Kasumi-1 (cell line): ENCODE measurements at regions not wholly inside any gene's neighbourhood (a gene's known extent, or its start where the extent isn't known, plus 50 kb on each side); places are given as distances from the start of the nearest gene placed in this dataset.

Experiments used
- DNase-seq, 2 experiments: peaks; one replicate each; lab custom pipeline; 2025; lab: John Stamatoyannopoulos, UW

- DNase-seq = no peak
These were observed 74.3 kb upstream of the SALL3 start for GRCh38 chr18:78905334-78905733.

DNA sequence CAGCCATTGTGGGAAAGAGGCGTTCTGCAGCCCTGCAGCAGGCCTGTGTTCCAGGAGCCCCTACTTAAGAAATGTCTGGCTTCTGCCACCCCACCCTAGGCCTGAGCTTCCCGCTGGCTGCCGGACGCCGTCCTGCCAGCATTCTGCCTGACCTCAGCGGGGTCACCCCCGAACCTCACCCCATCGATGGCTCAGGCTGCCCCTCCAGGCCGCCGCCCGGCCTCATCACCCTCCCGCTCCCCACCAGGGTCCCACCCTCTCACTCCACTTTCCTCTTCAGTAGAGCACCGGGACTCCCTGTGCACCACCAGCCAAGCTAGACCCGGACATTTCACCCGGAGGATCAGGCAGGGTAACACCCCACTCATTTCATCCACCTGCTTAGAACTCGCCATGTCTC lies 73.6 kb upstream of the SALL3 start:
- DNase-seq = no peak

GRCh38 chr18:78908462-78909260 lies 71.0 kb upstream of the SALL3 start:
- no peak for DNase-seq

DNA sequence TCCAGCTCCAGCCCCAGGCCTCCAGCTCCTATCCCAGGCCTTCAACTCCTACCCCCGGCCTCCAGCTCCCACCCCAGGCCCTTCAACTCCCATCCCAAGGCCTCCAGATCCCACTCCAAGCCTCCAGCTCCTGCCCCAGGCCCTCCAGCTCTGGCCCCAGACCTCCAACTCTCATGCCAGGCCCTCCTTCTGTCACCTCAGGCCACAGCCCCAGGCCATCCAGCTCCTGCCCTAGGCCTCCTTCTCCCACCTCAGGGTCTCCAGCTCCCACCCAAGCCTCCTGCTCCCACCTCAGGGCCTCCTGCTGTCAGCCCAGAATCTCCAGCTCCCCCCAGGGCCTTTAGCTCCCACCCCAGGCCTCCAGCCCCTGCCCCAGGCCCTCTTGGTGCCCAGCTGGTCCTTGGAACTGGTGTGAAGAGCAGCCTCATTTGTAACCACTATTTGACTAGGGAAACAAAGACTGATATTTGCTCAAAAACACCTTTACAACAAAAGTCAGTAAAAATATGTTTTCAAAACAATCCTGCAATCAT lies 67.8 kb upstream of the SALL3 start:
- no peak for DNase-seq

DNA sequence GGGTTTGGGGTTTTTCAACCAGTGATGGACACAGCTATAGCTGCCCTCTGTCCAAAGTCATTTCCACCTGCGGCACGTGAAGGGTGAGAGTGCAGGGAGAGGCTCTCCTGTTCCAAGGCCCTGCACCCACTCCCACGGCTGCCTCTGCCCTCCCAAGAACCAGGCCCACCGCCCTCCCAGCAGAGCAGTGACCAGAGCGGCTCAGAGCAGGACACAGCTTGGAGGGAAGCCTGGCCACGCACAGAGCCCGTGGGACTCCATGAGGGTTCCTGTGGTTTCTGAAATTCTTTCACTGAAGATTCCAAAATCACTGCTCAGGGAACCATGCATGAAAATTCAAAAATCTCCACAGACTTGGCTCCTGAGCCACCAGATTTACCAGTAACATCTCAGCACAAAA lies 67.3 kb upstream of the SALL3 start:
- no peak for DNase-seq

GRCh38 chr18:78912844-78913243 lies 66.8 kb upstream of the SALL3 start:
- DNase-seq = no peak

- no peak for DNase-seq
These were observed 66.2 kb upstream of the SALL3 start for GRCh38 chr18:78913395-78913794.

DNA sequence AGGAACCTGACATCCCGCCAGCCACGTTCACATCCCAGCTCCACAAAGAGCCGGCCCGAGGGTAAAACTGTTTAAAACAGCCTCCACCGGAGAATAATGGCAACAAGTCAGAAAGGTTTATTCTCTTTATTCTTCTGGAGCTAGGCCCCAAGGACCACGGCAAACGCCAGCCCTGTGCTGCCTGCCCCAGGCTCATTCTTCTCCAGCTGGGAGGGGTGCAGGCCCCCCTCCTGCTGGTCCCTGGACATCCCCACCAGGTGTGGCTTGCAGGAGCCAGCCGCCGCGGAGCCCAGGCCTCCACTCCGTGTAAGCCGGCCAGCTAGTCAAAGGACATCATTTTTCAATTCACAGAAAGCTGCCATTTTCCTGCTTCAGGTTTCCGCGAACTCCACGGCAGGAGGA lies 65.8 kb upstream of the SALL3 start:
- no peak for DNase-seq

DNA sequence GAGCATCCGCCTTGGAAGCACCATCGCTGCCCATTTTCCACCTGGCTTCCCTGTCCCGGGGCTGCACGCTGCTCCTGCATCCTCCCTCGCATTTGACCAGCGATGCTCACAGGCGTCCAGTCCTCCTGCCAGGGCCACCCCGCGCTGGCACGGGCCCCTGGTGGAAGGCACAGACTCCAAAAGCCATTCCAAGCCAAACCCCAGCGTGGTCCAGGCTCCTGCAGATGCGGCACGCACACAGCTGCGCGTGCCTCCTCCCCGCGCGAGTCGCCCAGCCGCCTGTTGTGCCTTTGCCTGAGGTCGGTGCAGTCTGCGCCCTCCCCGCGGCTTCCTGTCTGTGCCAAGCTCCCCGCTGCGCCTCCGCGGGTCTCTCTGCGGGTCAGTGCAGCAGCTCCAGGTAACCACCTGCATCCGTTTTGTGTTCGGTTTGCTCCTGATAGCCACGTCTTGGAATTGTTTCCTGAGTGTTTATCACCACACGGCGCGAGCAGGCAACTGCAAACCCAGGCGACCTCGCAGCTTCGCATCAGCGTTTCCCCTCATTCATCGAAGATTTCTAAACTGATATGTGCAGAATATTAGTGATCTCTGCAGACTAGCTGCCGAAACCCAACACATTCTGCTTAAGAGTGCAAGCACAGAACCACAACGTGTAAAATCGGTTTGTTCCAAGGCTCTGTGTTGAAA lies 65.2 kb upstream of the SALL3 start:
- no peak for DNase-seq

GRCh38 chr18:78915446-78916008 lies 64.1 kb upstream of the SALL3 start:
- no peak for DNase-seq

- DNase-seq = no peak
These were observed 60.9 kb upstream of the SALL3 start for GRCh38 chr18:78918707-78919106.

DNA sequence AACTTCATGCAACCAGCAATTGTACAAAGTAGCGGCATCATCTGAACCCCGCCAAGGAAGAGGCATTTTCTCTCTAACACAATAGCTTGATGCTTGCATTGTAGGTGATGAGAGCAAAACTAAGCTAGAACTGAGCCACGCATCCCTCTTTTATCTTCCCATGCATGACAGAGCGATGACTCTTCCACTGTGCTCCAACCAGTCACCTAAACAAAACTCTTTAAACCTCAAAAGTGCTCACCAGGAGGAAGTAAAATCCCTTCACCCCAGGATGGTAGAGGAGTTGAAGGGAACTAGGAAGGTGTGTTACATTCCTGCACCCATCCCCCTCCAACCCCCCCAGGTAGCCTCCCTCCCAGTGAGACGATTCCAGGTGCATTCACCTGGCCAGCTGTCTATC lies 59.7 kb upstream of the SALL3 start:
- no peak for DNase-seq

DNA sequence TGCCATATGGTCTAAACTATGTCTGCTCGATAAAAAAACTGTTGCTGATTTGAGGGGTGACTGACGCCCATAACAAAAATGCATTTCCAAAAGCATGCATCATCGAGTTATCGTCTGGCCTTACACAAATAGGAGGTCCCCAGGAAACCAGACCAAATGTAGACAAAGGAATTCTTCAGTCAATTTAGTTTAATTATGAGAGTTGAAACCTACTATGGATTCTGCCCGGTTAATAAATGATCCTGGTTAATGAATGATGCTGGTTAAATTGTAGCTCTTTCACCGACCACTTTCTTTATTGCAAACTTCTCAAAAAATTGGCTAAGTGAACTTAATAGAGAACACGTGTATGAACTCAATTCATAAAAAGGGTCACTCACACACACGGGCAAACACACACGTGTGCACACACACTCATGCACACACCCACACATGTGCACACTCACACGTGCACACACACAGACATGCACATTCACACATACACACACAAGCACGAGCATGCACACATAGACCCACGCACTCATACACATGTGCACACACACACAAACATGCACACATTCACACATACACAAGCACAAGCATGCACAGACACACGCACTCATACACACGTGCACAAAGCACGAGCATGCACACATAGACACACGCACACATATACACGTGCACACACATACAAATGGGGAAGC lies 59.0 kb upstream of the SALL3 start:
- DNase-seq = no peak

DNA sequence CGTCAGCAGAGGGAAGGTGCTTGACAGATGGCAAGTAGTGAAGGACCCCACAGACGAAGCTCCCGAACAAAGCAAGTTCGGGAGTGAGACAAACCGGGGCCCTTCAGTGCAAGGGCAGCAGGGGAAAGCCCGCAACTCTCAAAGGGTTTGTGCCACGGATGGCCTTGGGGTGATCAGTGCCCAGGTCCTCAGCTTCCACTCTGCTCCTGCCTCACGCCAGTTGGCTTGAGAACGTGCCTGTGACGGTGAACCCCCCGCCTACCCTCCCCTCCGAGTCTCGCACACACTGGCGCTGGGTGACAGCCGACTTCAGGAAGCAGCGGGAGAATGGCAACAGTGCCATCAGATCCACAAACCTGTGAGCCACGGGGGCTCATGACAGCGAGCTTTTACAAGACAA lies 56.8 kb upstream of the SALL3 start:
- no peak for DNase-seq

DNA sequence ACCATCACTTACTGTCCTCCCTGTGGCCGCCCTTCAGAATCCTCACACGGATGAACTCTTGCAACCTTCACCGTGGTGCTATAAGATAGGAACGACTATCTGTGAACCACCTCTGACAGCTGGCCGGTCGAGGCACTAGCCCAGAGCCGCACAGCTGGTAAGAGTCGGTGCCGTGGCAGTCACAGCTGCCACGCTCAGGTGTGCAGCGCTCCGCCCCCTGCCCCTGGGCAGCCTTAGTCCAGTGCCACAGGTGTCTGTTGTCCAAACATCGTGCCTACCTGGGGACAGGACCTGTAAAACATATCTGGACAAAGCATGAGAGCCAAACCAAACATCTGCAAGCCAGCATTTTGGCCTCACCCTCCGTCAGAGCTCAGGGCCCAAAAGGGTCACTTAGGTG lies 55.3 kb upstream of the SALL3 start:
- DNase-seq = no peak

DNA sequence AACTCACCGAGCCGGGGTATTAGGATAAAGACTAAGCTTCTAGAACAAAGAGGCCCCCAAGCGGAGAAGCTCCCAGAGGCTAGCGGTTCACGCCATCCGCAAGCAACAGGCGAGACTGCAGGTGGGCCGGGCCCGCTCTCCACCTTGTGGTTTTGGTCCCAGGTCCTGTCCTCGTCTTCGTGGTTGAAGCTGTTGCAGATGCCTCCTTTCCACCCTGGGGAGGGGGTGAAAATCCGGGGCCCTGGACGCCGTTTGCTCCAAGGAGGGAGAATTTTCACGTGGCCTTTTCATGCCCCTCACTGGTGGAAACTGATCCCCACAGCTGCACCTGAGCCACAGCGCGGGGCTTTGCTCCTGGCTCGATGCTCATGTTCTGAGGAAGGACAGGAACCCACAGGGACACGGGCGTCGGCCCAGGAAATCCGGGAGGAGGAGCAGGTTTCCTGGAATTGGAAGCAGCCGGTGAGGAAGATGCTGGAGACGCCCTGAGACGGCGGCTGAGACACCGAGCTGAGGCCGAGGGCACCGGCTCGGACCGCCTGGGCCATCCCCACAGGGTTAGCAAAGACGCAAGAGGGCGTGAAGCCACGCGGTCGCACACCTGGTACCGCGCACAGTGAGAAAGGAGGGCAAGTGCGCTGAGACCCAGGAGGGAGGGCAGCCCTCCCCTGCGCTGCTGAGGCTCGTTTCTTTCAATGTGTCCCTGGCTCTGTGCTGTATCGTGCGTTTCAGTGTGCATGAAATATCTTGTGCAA lies 54.7 kb upstream of the SALL3 start:
- DNase-seq = no peak

DNA sequence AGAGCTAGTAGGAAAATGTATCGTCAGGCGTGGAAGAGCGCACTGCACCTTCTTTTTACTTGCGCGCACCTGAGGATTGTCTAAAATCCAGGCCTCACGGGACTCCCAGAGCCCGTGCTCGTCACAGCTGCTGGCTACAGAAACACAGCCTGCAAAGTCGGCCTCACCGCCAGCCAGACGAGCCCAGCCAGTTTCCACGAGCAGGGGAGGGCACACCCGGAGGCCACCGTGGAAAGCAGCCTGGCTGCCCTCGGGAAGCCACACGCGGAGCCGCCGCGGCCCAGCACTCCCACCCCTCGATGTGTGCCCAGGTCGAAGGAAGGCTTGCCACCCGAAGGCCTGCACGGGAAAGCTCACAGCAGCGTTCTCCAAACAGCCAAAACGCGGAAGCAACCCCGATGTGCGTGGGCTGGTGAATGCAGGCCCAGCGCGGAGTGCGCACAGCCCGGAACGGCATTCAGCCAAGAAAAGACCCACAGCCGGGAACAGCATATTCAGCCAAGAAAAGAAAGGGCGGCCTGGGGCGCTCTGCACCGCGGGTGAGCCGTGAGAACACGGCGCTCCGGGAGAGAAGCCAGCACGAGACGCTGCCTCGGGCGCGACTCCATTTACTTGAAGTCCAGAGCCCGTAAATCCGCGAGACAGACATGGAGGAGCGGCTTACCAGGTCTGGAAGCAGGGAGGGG lies 53.9 kb upstream of the SALL3 start:
- DNase-seq = no peak

- no peak for DNase-seq
These were observed 53.4 kb upstream of the SALL3 start for GRCh38 chr18:78926243-78926615.

DNA sequence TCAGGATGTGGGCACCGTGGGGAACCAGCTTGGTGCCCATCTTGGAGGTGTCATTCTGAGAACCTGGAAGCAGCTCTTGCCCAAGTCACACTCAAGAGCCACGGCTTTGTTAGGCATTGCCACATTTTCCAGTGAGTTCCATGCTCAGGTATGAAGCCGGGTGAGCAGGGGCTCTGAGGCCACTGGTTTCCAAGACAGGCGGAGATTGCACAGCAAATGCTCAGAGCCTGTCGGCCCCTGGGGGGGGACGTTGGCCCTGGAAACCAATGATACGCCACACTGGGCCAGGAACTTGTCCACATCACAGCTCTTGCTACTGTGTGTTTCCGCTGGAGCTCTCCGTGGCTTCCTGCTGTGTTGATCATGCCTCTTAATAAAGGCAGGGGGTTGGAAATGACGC lies 52.5 kb upstream of the SALL3 start:
- no peak for DNase-seq

GRCh38 chr18:78927616-78928015 lies 52.0 kb upstream of the SALL3 start:
- no peak for DNase-seq

- DNase-seq = no peak
These were observed 51.5 kb upstream of the SALL3 start for GRCh38 chr18:78928076-78928475.
